Stimulated activated CD4-positive, alpha-beta T cell treated with anti-CD3 and anti-CD28 coated beads, Interleukin-12 subunit alpha, Interleukin-12 subunit beta, amount 100 ng/mL, for 24 hours (primary cell): ENCODE measurements at regions not wholly inside any gene's neighbourhood (a gene's known extent, or its start where the extent isn't known, plus 50 kb on each side); places are given as distances from the start of the nearest gene placed in this dataset.
"Not testable (repeated sequence)": the region's sequence is repeated elsewhere in the genome, so short reads cannot be mapped to it uniquely, and the experiment has no call there.

Experiments used
- DNase-seq, 2 experiments: peaks; one replicate each; pipeline ENCODE4 v3.0.0-alpha.2; 2020; ENCODE audit warnings: low read depth in 2 of 2

- no peak for DNase-seq
Observed at GRCh38 chr3:152621967-152622810, 212.7 kb upstream of the P2RY1 start.

GRCh38 chr3:152622811-152623167 is 212.1 kb upstream of the P2RY1 start:
- no peak for DNase-seq

GRCh38 chr3:152623286-152623911 is 211.5 kb upstream of the P2RY1 start:
- DNase-seq: no peak

GRCh38 chr3:152626226-152626625 is 208.7 kb upstream of the P2RY1 start:
- DNase-seq: no peak

DNA sequence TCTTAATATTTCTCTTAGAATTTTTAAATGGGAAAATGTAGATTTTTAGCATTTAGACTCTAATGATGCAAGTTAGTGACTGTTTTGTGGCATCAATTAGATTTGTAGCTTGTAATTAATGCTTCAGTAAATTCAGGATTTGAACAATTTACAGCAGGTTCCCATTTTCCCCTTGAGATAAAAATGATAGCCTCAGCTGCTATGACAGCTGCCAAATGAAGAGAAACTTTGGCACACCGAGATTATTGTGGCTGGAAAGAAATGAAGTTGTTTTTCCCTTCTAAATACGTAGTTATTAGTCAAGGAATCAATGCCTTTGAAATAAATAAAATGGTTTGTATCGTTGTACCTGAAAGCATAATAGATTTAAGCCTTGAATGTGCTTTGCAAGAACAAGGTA is 206.4 kb upstream of the P2RY1 start:
- no peak for DNase-seq

GRCh38 chr3:152629363-152630122 is 205.4 kb upstream of the P2RY1 start:
- DNase-seq: no peak

- no peak for DNase-seq
Observed at GRCh38 chr3:152635389-152635788, 199.5 kb upstream of the P2RY1 start.

DNA sequence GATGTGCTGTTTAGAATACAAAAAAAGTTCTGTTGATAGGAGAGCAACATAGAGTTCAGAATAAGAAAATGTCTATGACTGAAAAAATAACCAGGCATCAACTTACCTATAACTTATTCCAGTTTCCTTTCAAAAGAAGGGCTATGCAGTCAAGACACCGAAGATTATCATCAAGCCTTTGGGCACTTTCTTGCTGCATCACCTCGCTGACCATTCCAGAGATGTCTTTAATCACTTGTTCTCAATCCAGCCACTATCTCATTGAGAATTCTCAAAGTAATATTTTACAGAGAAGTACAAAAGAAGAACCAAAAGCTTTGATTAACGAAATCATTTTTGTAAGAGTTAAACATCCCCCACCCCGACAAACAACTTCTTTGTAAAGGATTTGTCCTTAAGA is 198.3 kb upstream of the P2RY1 start:
- DNase-seq: no peak

- no peak for DNase-seq
Observed at GRCh38 chr3:152638214-152638613, 196.7 kb upstream of the P2RY1 start.

DNA sequence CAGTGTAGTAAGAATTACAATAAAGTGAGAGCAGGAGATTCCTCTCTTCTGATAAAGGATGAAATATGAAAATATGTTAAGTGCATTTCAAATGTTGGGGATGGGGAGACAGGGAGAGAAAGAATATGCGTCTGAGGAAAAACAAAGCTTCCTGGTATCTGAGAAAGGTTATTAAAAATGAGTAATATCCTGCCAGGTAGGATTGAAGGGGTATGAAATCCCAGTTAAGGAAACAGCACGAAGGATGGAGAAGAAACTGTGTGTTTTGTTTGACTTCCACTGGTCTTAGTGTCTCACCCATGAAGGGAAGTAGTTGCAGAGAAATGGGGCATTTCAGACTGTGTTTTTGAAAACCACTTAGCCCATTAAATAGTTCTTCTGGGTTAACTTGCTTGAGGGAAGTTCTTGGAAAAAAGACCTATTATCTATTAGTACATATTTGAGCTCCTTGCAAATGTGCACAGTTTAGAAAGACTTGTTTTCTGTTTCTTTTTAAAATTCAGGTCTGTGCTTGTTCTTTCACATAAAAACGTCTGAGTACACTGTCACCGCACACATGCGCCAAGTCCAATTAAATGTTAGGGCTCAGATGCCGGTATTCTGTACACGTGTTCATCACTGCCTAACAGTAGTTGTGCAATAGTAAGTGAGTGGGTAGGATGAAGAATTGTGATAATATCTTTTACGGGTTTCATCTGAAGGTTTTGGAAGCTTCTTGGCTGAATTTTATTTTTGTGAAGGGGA is 196.1 kb upstream of the P2RY1 start:
- DNase-seq: no peak

- DNase-seq: no peak
Observed at GRCh38 chr3:152641198-152641597, 193.7 kb upstream of the P2RY1 start.

DNA sequence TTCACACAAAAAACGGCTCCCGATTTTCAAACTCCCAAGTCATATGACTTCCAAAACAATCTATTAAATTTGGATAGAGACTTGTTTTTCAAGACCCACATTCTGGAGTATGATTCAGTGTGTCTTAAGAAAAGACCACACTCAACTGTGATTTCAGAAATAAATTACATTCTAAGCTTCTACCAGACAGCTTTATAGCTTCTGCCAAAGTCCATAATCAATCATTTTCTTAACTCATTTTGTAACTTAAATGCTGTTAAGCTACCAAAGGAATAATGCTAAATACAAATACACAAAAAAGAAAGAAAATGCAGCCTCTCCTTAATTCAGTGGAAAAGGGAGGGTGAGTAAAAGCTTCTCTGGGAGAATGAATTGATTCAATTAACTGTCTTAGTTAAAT is 192.3 kb upstream of the P2RY1 start:
- no peak for DNase-seq

DNA sequence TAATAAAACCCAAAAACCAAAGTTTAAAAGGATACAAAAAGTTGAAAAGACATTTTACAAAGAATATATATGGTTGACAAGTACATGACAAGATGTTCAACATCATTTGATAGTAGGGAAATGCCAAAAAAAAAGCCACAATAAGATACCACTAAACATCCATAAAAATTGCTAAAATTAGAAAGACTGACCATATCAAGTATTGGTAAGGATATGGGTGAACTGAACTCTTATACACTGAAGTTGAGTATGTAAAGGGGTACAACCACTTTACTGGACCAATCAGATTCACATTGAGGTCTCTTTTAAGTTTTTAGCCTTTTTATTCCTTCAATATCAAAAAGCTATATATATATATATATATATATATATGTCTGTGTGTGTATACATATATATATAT is 190.5 kb upstream of the P2RY1 start:
- no peak for DNase-seq

DNA sequence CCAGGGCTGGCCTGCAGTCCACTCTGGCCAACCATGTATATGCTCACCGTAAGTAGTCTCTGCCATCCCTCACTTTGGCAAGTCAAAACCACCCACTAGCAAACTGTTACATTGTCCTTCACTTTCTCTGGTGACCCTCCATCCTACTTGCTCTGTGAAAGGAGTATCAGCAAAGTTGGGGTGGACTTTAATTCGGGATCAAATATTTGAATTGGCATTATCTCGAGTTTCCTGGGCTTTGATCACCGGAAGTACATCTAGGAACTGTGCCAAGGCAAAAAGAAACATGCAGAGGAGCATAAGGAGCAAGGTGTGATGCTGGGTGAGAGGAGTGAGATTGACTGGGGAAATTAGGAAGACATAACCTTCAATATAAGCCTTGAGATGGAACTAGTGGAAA is 188.9 kb upstream of the P2RY1 start:
- no peak for DNase-seq

DNA sequence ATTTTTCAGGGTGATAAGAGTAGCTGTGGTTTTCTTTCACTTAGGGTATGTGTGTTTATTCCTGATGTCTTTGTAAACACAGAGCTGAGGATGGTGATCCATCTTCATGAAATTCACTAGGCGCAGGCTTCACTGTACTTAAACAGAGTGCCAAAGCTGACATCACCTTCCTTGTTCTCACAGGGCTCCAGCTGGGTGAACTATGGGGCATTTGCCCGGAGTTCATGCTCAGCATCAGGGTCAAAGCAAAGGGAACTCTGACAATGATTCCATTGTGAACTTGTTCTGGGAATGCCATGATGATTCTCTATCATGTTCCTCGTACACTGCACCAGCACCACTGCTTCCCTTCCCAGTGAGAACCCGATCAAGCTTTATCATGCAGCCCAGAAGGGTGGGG is 184.8 kb upstream of the P2RY1 start:
- no peak for DNase-seq

DNA sequence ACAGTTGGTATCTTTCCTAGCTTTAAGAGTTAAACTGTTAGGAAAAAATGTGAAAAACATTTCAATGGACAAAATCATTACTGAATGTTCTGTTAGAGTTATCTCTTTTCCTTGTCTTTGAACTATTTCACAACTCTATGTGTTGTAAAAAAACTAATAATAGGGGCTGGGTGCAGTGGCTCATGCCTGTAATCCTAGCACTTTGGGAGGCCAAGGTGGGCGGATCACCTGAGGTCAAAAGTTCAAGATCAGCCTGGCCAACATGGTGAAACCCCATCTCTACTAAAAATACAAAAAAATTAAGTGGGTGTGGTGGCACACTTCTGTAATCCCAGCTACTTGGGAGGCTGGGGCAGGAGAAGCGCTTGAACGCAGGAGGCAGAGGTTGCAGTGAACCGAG is 184.0 kb upstream of the P2RY1 start:
- DNase-seq: not testable (repeated sequence)

GRCh38 chr3:152656214-152656971 is 178.5 kb upstream of the P2RY1 start:
- no peak for DNase-seq

GRCh38 chr3:152656972-152657355 is 178.0 kb upstream of the P2RY1 start:
- no peak for DNase-seq

DNA sequence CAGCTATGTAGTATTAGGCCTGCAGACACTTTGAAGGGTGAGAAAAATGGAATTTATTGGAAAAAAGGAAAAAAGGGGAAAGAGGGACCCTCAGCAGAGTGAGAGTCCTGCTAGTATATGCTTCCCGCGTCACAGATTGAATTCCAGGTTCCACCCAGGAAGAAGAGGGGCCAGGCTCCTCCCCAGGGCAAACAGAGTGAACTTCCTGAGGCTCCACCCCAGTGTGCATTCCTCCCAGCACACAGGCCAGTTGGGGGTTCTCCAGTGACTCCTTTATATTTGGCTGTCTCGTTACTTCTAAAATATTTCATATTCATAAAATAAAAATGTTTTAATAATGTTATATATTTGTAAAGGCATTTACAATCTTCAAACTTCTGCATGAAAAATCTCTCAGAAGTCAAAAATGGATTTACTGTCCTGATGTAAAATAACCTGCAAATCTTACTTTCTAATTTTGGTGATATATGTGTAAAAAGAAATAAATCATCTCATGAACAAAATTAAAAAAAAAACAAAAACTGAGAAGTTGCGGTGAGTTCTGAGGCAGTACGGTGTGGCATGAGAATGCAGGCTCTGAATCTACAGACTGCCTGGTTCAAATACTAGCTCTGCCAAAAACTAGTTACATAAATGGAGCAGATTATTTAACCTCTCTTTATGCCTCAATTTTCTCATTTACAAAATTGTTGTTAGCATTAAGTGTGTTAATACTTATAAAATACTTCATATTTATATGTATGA is 175.8 kb upstream of the P2RY1 start:
- no peak for DNase-seq

GRCh38 chr3:152662157-152662556 is 172.8 kb upstream of the P2RY1 start:
- no peak for DNase-seq

DNA sequence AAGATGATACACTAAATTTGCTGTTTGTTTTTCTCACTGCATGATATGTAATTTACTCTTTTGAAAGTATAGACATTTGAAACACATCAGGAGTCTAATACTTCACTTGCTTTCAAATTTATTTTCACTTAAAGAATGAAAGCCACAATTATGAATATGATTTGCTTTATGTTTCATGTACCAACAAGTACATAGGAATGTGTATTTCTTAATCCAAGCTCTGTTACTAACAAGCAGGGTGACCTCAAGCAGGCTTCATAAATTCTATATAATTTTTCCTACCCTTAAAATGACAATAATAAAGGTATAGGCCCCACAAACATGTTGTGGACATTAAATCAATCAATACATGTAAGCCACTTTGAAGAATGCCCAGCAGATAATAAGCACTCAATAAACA is 170.2 kb upstream of the P2RY1 start:
- DNase-seq: no peak
